SK-N-SH (cell line): ENCODE measurements at regions not wholly inside any gene's neighbourhood (a gene's known extent, or its start where the extent isn't known, plus 50 kb on each side); places are given as distances from the start of the nearest gene placed in this dataset.

Experiments used
- CHD2 ChIP-seq: fragments of 150-350 bp; IDR thresholded peaks from 2 replicates; pipeline ENCODE4 v1.6.1; 2018; ENCODE audit warnings: low read length; ENCODE audit not compliant: partially characterized antibody
- CTCF ChIP-seq: fragments of 200-600 bp; sonication (generic); IDR thresholded peaks from 2 replicates; pipeline ENCODE4 v1.6.1; 2017; ENCODE audit warnings: antibody characterized with exemption, mild to moderate bottlenecking, moderate library complexity
- FOXJ3 ChIP-seq: sonication (generic); formaldehyde crosslinking; IDR thresholded peaks from 2 replicates; pipeline ENCODE4 v1.5.1; 2020; ENCODE audit warnings: mild to moderate bottlenecking, missing genetic modification reagents
- GABPA ChIP-seq: IDR thresholded peaks from 2 replicates; pipeline ENCODE4 v1.4.0; 2012; ENCODE audit warnings: low read depth, mild to moderate bottlenecking
- MAX ChIP-seq: IDR thresholded peaks from 2 replicates; pipeline ENCODE4 v1.4.0; 2012; ENCODE audit warnings: low read depth
- RFX5 ChIP-seq: IDR thresholded peaks from 2 replicates; pipeline ENCODE4 v1.6.1; 2012; ENCODE audit warnings: mild to moderate bottlenecking, improper control_type of control experiment, low read length
- YY1 ChIP-seq: IDR thresholded peaks from 2 replicates; pipeline ENCODE4 v1.4.0; 2012; ENCODE audit warnings: low read depth, mild to moderate bottlenecking

GRCh38 chr12:66963901-66964300 lies 285.0 kb upstream of the GRIP1 start:
- no peak for TF ChIP-seq YY1
- no peak for TF ChIP-seq CTCF
- no peak for TF ChIP-seq RFX5
- TF ChIP-seq CHD2: no peak
- no peak for TF ChIP-seq GABPA
- no peak for TF ChIP-seq FOXJ3
- TF ChIP-seq MAX: no peak
